ENCODE measurements at regions not wholly inside any gene's neighbourhood (a gene's known extent, or its start where the extent isn't known, plus 50 kb on each side); places are given as distances from the start of the nearest gene placed in this dataset.

DNA sequence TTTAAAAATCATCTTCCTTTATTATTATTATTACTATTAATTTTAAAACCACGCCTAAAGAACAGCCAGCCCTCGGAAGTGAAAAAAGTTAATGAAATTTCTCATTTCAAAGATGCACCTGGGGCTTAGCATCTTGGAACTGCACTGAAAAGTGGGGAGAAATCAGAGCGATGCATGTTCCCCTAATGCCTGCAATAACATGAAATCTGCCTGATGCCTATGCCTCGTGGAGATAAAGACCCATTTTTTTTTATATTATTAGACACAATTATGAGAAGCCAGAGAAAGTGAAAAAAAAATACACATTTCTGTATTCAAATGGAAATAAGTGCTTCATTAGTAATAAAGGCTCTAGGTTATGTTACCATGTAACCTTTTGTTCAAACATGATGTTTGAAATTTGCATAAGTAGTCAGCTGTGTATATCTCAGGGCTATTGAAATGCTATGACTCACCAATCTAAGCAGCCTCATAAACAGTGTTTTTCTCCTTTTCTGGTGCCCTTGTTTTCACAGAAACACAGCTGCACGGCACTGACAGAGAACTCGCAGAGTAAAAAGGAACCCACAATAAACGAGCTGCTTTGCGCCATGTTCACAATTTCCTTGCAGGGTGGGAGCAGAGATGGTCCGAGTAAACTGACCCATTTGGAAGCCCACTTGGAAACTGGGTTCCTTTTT lies 175.8 kb upstream of the PRKCQ start:
- no peak overlapping the region for H2AFZ ChIP-seq (ENCODE audit: low read length)
- H3K4ac ChIP-seq (ENCODE audit: low read length) = no peak overlapping the region
- no peak overlapping the region for H3K23ac ChIP-seq (ENCODE audit: low read depth, low read length, poor library complexity)
- H3K4me1 ChIP-seq (ENCODE audit: control insufficient read depth in 2 of 2, insufficient read depth in 1 of 2, low read depth in 1 of 2, low read length in 2 of 2) = peaks cover 0 to 5% of the 10 kb centered on the region in 2 donors
- no peaks in the 10 kb centered on the region for H3K79me1 ChIP-seq (ENCODE audit: low read depth, low read length)
- H2BK15ac ChIP-seq (ENCODE audit: low read length) = no peak overlapping the region
- H3K4me2 ChIP-seq (ENCODE audit: insufficient read depth, low read length, poor library complexity, severe bottlenecking) = no peak overlapping the region
- no peak overlapping the region for H4K8ac ChIP-seq (ENCODE audit: low read depth, low read length)
- peaks cover 0 to 5% of the 10 kb centered on the region in 2 donors for H3K9me3 ChIP-seq (replicated peaks in 1 of 2; ENCODE audit: control insufficient read depth in 2 of 2, insufficient read depth in 1 of 2, low read depth in 1 of 2, low read length in 2 of 2)
- no peak overlapping the region for H3K4me3 ChIP-seq (ENCODE audit: low read length in 2 of 2)
- H3K27ac ChIP-seq (replicated peaks; ENCODE audit: low read length) = no peak overlapping the region
- H2BK120ac ChIP-seq (ENCODE audit: low read depth, low read length) = no peak overlapping the region
- H2BK5ac ChIP-seq (ENCODE audit: low read length) = no peak overlapping the region
- H3K27me3 ChIP-seq (ENCODE audit: control insufficient read depth in 3 of 3, insufficient read depth in 3 of 3, low read depth in 1 of 3, low read length in 3 of 3) = no peaks in the 10 kb centered on the region
- H3K18ac ChIP-seq (ENCODE audit: low read length) = no peak overlapping the region
- no peak overlapping the region for H3K14ac ChIP-seq (ENCODE audit: low read length)
- no peak for DNase-seq (ENCODE audit: low spot score)
- WGBS, 2 donors (ENCODE audit: extremely low coverage in 2 of 2, insufficient read length in 2 of 2, insufficient replicate concordance in 1 of 2) = no CpG with 5 or more reads among the region's 9 CpGs
- no peak overlapping the region for H2BK12ac ChIP-seq (ENCODE audit: low read length)
- no peak overlapping the region for H3K9ac ChIP-seq (ENCODE audit: low read depth, low read length, poor library complexity)
- H3K36me3 ChIP-seq (replicated peaks in 1 of 2; ENCODE audit: control insufficient read depth in 2 of 2, insufficient read depth in 2 of 2, low read length in 2 of 2) = no peaks in the 10 kb centered on the region
- H4K91ac ChIP-seq (ENCODE audit: low read depth, low read length, poor library complexity) = no peak overlapping the region
- H2AK5ac ChIP-seq (ENCODE audit: low read depth, low read length) = no peak overlapping the region

DNA sequence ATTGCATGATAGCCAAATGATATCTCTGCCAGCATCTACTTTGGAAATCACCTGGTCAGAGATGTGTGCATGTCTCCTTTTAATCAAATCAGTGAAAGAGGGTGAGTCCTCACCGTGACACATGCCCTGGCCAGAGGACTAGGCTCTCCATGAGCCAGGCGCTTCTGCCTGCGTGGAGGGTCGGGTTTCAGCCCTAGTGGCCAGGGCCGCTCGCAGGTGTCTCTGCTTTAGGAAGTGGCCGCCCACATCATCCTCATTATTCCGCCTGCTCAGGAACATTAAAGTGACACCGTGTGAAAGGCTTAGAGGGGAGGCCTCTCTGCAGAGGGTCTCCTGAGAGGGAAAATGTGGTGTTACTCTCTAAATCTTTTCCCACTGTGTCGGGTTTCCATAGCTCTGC lies 173.6 kb upstream of the PRKCQ start:
- Histone ChIP-seq H2BK15ac (ENCODE audit: low read length) (no peak overlapping the region), H2BK120ac (ENCODE audit: low read depth, low read length) (no peak overlapping the region), H3K23ac (ENCODE audit: low read depth, low read length, poor library complexity) (no peak overlapping the region), H3K18ac (ENCODE audit: low read length) (no peak overlapping the region), H2AK5ac (ENCODE audit: low read depth, low read length) (no peak overlapping the region), H3K36me3 (replicated peaks in 1 of 2; ENCODE audit: control insufficient read depth in 2 of 2, insufficient read depth in 2 of 2, low read length in 2 of 2) (no peaks in the 10 kb centered on the region), H3K79me1 (ENCODE audit: low read depth, low read length) (no peaks in the 10 kb centered on the region), H4K8ac (ENCODE audit: low read depth, low read length) (no peak overlapping the region), H4K91ac (ENCODE audit: low read depth, low read length, poor library complexity) (no peak overlapping the region), H2BK12ac (ENCODE audit: low read length) (no peak overlapping the region), H3K4me3 (ENCODE audit: low read length in 2 of 2) (no peak overlapping the region), H3K9ac (ENCODE audit: low read depth, low read length, poor library complexity) (no peak overlapping the region), H3K4ac (ENCODE audit: low read length) (no peak overlapping the region), H2BK5ac (ENCODE audit: low read length) (no peak overlapping the region), H3K4me1 (ENCODE audit: control insufficient read depth in 2 of 2, insufficient read depth in 1 of 2, low read depth in 1 of 2, low read length in 2 of 2) (peaks cover 0 to 5% of the 10 kb centered on the region in 2 donors), H3K14ac (ENCODE audit: low read length) (no peak overlapping the region), H2AFZ (ENCODE audit: low read length) (no peak overlapping the region), H3K27me3 (ENCODE audit: control insufficient read depth in 3 of 3, insufficient read depth in 3 of 3, low read depth in 1 of 3, low read length in 3 of 3) (no peaks in the 10 kb centered on the region), H3K27ac (replicated peaks; ENCODE audit: low read length) (no peak overlapping the region), H3K4me2 (ENCODE audit: insufficient read depth, low read length, poor library complexity, severe bottlenecking) (no peak overlapping the region), H3K9me3 (replicated peaks in 1 of 2; ENCODE audit: control insufficient read depth in 2 of 2, insufficient read depth in 1 of 2, low read depth in 1 of 2, low read length in 2 of 2) (no peaks in the 10 kb centered on the region)
- no CpG with 5 or more reads among the region's 10 CpGs for WGBS, 2 donors (ENCODE audit: extremely low coverage in 2 of 2, insufficient read length in 2 of 2, insufficient replicate concordance in 1 of 2)
- DNase-seq (ENCODE audit: low spot score) = no peak

DNA sequence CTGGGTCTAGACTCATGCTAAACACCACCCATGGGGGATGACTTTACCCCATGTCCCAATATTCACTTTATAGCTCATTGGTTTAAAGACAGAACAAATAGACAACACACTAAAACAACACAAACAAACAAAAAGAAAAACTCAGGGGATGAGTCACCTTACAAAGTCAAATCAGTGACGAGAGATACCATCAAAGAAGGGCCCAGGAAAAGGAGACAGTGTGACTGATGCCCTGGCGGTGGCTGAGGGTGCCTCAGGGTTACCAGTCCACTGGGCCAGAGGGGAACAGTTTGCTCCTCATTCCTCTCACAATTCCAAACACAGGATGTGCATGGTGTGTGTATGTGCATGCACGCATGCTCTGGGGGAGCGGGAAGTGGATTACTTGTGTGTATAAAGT lies 171.3 kb upstream of the PRKCQ start:
- Histone ChIP-seq H3K23ac (ENCODE audit: low read depth, low read length, poor library complexity) (no peak overlapping the region), H4K8ac (ENCODE audit: low read depth, low read length) (no peak overlapping the region)

DNA sequence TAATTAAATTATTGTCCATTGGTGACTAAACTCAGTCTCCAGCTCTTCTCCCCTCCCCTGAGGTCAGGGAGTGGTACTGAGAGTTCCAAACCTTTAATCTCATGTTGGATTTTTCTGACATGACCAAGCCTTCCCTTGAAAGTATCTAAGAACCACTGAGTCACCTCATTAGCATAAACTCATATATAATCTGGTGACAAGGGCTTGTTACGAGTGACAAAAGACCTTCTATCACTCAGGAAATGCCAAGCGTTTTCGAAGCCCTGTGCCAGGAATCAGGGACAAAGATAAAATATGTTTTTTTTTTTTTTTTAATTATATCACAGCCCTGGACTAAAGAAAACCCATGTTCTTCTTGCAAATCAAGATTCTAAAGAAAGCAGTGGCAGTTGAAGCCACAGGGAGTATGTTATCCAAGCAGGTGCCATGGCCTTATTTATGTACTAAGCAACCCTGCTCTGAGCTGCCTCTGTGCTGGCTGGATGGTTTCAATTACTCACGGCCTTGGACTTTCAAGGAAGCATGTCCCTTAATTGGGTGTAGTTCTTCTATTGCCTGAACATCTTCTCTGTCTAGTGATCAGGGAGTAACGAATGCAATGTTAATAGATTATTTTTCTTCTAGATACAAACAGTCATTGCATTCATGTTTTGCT lies 169.0 kb upstream of the PRKCQ start:
- WGBS, 2 donors (ENCODE audit: extremely low coverage in 2 of 2, insufficient read length in 2 of 2, insufficient replicate concordance in 1 of 2) = no CpG with 5 or more reads among the region's 5 CpGs
- no peak overlapping the region for H3K23ac ChIP-seq (ENCODE audit: low read depth, low read length, poor library complexity)
- H3K79me1 ChIP-seq (ENCODE audit: low read depth, low read length) = no peaks in the 10 kb centered on the region
- H3K27ac ChIP-seq (replicated peaks; ENCODE audit: low read length) = no peak overlapping the region
- no peak overlapping the region for H3K4me2 ChIP-seq (ENCODE audit: insufficient read depth, low read length, poor library complexity, severe bottlenecking)
- H2BK12ac ChIP-seq (ENCODE audit: low read length) = no peak overlapping the region
- no peak for DNase-seq (ENCODE audit: low spot score)
- H2BK15ac ChIP-seq (ENCODE audit: low read length) = no peak overlapping the region
- no peak overlapping the region for H4K91ac ChIP-seq (ENCODE audit: low read depth, low read length, poor library complexity)
- H3K14ac ChIP-seq (ENCODE audit: low read length) = no peak overlapping the region
- no peak overlapping the region for H3K4ac ChIP-seq (ENCODE audit: low read length)
- no peaks in the 10 kb centered on the region for H3K27me3 ChIP-seq (ENCODE audit: control insufficient read depth in 3 of 3, insufficient read depth in 3 of 3, low read depth in 1 of 3, low read length in 3 of 3)
- no peak overlapping the region for H4K8ac ChIP-seq (ENCODE audit: low read depth, low read length)
- H3K4me1 ChIP-seq (ENCODE audit: control insufficient read depth in 2 of 2, insufficient read depth in 1 of 2, low read depth in 1 of 2, low read length in 2 of 2) = peaks cover 0 to 2% of the 10 kb centered on the region in 2 donors
- no peak overlapping the region for H3K4me3 ChIP-seq (ENCODE audit: low read length in 2 of 2)
- no peak overlapping the region for H3K18ac ChIP-seq (ENCODE audit: low read length)
- no peak overlapping the region for H2AFZ ChIP-seq (ENCODE audit: low read length)
- H3K9ac ChIP-seq (ENCODE audit: low read depth, low read length, poor library complexity) = no peak overlapping the region
- H2BK120ac ChIP-seq (ENCODE audit: low read depth, low read length) = no peak overlapping the region
- H3K36me3 ChIP-seq (replicated peaks in 1 of 2; ENCODE audit: control insufficient read depth in 2 of 2, insufficient read depth in 2 of 2, low read length in 2 of 2) = no peaks in the 10 kb centered on the region
- H2AK5ac ChIP-seq (ENCODE audit: low read depth, low read length) = no peak overlapping the region
- H2BK5ac ChIP-seq (ENCODE audit: low read length) = no peak overlapping the region
- no peaks in the 10 kb centered on the region for H3K9me3 ChIP-seq (replicated peaks in 1 of 2; ENCODE audit: control insufficient read depth in 2 of 2, insufficient read depth in 1 of 2, low read depth in 1 of 2, low read length in 2 of 2)

More for the DNA sequence above, 171.3 kb upstream of the PRKCQ start:
- Histone ChIP-seq H3K27ac (replicated peaks; ENCODE audit: low read length) (no peak overlapping the region), H2BK5ac (ENCODE audit: low read length) (no peak overlapping the region), H3K79me1 (ENCODE audit: low read depth, low read length) (no peaks in the 10 kb centered on the region), H2AK5ac (ENCODE audit: low read depth, low read length) (no peak overlapping the region), H4K91ac (ENCODE audit: low read depth, low read length, poor library complexity) (no peak overlapping the region), H2BK120ac (ENCODE audit: low read depth, low read length) (no peak overlapping the region), H3K14ac (ENCODE audit: low read length) (no peak overlapping the region), H3K9me3 (replicated peaks in 1 of 2; ENCODE audit: control insufficient read depth in 2 of 2, insufficient read depth in 1 of 2, low read depth in 1 of 2, low read length in 2 of 2) (no peaks in the 10 kb centered on the region), H3K4me2 (ENCODE audit: insufficient read depth, low read length, poor library complexity, severe bottlenecking) (no peak overlapping the region), H3K9ac (ENCODE audit: low read depth, low read length, poor library complexity) (no peak overlapping the region), H3K4me3 (ENCODE audit: low read length in 2 of 2) (no peak overlapping the region), H3K4me1 (ENCODE audit: control insufficient read depth in 2 of 2, insufficient read depth in 1 of 2, low read depth in 1 of 2, low read length in 2 of 2) (peaks cover 0 to 5% of the 10 kb centered on the region in 2 donors), H3K18ac (ENCODE audit: low read length) (no peak overlapping the region), H2BK15ac (ENCODE audit: low read length) (no peak overlapping the region), H3K36me3 (replicated peaks in 1 of 2; ENCODE audit: control insufficient read depth in 2 of 2, insufficient read depth in 2 of 2, low read length in 2 of 2) (no peaks in the 10 kb centered on the region), H2BK12ac (ENCODE audit: low read length) (no peak overlapping the region), H3K4ac (ENCODE audit: low read length) (no peak overlapping the region), H2AFZ (ENCODE audit: low read length) (no peak overlapping the region), H3K27me3 (ENCODE audit: control insufficient read depth in 3 of 3, insufficient read depth in 3 of 3, low read depth in 1 of 3, low read length in 3 of 3) (no peaks in the 10 kb centered on the region)
- WGBS, 2 donors (ENCODE audit: extremely low coverage in 2 of 2, insufficient read length in 2 of 2, insufficient replicate concordance in 1 of 2) = no CpG with 5 or more reads among the region's 4 CpGs
- no peak for DNase-seq (ENCODE audit: low spot score)

Data from neuronal stem cell (in vitro differentiated cells).